ENCODE measurements at regions not wholly inside any gene's neighbourhood (a gene's known extent, or its start where the extent isn't known, plus 50 kb on each side); places are given as distances from the start of the nearest gene placed in this dataset.
A peak's percentile ranks its signal among the peaks of the same experiment; 100 is the strongest.

DNA sequence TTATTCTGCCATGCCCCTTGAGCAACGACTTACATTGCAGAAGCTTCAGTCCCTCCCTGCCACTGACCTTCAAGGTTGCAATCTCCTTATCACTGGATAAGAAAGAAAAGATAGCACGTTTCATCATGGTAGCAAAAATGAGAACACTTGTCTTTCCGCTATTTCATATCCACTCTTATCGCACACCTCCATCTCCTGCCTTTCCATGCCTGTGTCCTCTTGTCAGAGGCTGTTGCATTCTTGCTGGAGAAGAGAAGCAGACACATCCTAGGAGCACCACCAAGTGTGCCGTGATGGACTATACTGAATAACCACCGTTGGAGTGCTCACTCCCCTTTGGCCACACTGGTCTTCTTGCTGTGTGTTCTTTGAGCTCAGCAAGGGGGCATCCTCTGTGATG, 230.6 kb upstream of the IRX3 start:
- Histone ChIP-seq H3K4me1 (ENCODE audit: control insufficient read depth in 1 of 2, insufficient read depth in 2 of 2, low read length in 2 of 2) (no peaks in the 10 kb centered on the region), H4K91ac (ENCODE audit: low read depth, low read length) (no peak overlapping the region), H2AFZ (ENCODE audit: insufficient read depth, low read length, poor library complexity) (no peak overlapping the region), H4K12ac (ENCODE audit: low read depth, low read length) (no peak overlapping the region), H3K4ac (ENCODE audit: low read depth, low read length) (no peak overlapping the region), H3K79me1 (ENCODE audit: low read length) (no peaks in the 10 kb centered on the region), H3K9ac (ENCODE audit: low read length) (no peak overlapping the region), H3K4me3 (ENCODE audit: low read depth, low read length) (peak overlapping the region; percentile 20), H3K9me3 (ENCODE audit: insufficient read depth, low read depth, low read length) (peaks cover 2% of the 10 kb centered on the region), H3K4me2 (ENCODE audit: low read length) (no peak overlapping the region), H2BK5ac (ENCODE audit: low read depth, low read length, poor library complexity) (no peak overlapping the region), H3K23ac (ENCODE audit: low read length) (no peak overlapping the region), H3K14ac (ENCODE audit: low read length) (no peak overlapping the region), H2AK5ac (ENCODE audit: low read length) (no peak overlapping the region), H2BK120ac (ENCODE audit: insufficient read depth, low read length, poor library complexity) (no peak overlapping the region), H3K27ac (ENCODE audit: low read depth, low read length) (no peak overlapping the region), H2BK12ac (ENCODE audit: low read length) (no peak overlapping the region), H3K79me2 (ENCODE audit: control insufficient read depth, insufficient read depth, low read length, poor library complexity) (no peaks in the 10 kb centered on the region), H4K8ac (ENCODE audit: low read depth, low read length) (no peak overlapping the region), H3K27me3 (ENCODE audit: insufficient read depth, low read length) (no peaks in the 10 kb centered on the region), H3K18ac (ENCODE audit: low read length) (no peak overlapping the region), H3K36me3 (ENCODE audit: control insufficient read depth in 1 of 2, insufficient read depth in 2 of 2, low read length in 2 of 2) (no peaks in the 10 kb centered on the region)
- no CpG with 5 or more reads among the region's 6 CpGs for WGBS (ENCODE audit: extremely low coverage, insufficient coverage, insufficient read length)
- peak; percentile 22 to 64 for DNase-seq

DNA sequence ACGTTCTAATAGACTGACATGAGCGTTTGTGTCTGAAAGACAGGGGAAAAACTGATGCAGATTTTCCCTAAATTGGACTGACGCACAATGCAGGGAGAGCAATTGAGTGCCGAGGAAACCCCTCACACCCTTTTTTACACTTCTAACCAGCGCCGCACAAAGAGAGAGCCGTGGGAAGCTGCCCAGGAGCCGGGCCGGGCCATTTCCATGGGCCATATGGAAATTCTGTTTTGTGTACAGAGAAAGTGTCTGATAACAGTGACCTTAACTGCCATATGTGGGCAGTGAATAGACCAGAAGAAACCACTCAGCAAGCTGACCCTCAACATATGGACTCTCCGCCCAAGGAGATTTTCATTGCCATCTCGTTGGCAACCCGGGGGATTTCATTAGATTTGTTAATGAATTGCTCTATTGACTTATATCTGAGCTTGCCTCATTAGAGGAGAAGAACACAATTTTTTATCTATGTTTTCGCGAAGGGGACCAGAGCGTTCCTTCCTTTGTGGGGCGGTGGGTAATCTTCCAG, 225.9 kb upstream of the IRX3 start:
- Histone ChIP-seq H3K9me3 (ENCODE audit: insufficient read depth, low read depth, low read length) (peaks cover 2% of the 10 kb centered on the region), H3K36me3 (ENCODE audit: control insufficient read depth in 1 of 2, insufficient read depth in 2 of 2, low read length in 2 of 2) (no peaks in the 10 kb centered on the region), H3K4ac (ENCODE audit: low read depth, low read length) (no peak overlapping the region), H4K8ac (ENCODE audit: low read depth, low read length) (no peak overlapping the region), H3K79me2 (ENCODE audit: control insufficient read depth, insufficient read depth, low read length, poor library complexity) (no peaks in the 10 kb centered on the region), H3K4me3 (ENCODE audit: low read depth, low read length) (no peak overlapping the region), H4K91ac (ENCODE audit: low read depth, low read length) (no peak overlapping the region), H3K14ac (ENCODE audit: low read length) (no peak overlapping the region), H3K9ac (ENCODE audit: low read length) (no peak overlapping the region), H3K79me1 (ENCODE audit: low read length) (no peaks in the 10 kb centered on the region), H2BK5ac (ENCODE audit: low read depth, low read length, poor library complexity) (no peak overlapping the region), H2BK120ac (ENCODE audit: insufficient read depth, low read length, poor library complexity) (no peak overlapping the region), H3K27me3 (ENCODE audit: insufficient read depth, low read length) (no peaks in the 10 kb centered on the region), H3K27ac (ENCODE audit: low read depth, low read length) (no peak overlapping the region), H3K23ac (ENCODE audit: low read length) (no peak overlapping the region), H2AFZ (ENCODE audit: insufficient read depth, low read length, poor library complexity) (no peak overlapping the region), H2AK5ac (ENCODE audit: low read length) (no peak overlapping the region), H4K12ac (ENCODE audit: low read depth, low read length) (no peak overlapping the region), H3K4me1 (ENCODE audit: control insufficient read depth in 1 of 2, insufficient read depth in 2 of 2, low read length in 2 of 2) (no peaks in the 10 kb centered on the region), H2BK12ac (ENCODE audit: low read length) (no peak overlapping the region), H3K18ac (ENCODE audit: low read length) (no peak overlapping the region), H3K4me2 (ENCODE audit: low read length) (no peak overlapping the region)
- WGBS (ENCODE audit: extremely low coverage, insufficient coverage, insufficient read length), result no CpG with 5 or more reads among the region's 16 CpGs
- no peak for DNase-seq

DNA sequence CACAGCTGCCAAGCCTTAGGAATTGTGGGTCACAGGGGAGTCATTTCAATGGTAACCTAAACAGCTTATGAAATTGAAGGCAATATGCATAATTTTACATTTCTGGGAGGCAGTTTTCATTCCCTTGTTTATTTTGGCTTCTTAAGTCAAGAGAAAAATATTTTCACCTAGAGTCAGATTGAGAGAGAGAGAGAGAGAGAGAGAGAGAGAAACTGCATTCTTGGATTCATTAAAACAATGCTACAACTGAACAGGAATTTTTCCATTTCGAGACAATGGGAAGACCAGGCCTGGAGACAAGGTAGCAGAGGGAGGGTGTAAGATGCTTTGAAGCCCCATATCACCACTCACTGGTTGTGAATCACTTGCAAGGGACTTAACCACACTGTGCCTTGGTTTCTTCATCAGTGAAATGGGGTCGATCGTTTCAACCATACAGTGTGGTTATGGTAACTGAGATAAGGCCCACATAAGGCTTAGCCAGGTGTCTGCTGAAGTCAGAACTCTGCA, 224.7 kb upstream of the IRX3 start:
- H2BK5ac ChIP-seq (ENCODE audit: low read depth, low read length, poor library complexity), result no peak overlapping the region
- no peak overlapping the region for H3K27ac ChIP-seq (ENCODE audit: low read depth, low read length)
- no peaks in the 10 kb centered on the region for H3K4me1 ChIP-seq (ENCODE audit: control insufficient read depth in 1 of 2, insufficient read depth in 2 of 2, low read length in 2 of 2)
- H3K4me2 ChIP-seq (ENCODE audit: low read length), result no peak overlapping the region
- no peak overlapping the region for H3K4me3 ChIP-seq (ENCODE audit: low read depth, low read length)
- no peaks in the 10 kb centered on the region for H3K79me2 ChIP-seq (ENCODE audit: control insufficient read depth, insufficient read depth, low read length, poor library complexity)
- no CpG with 5 or more reads among the region's 3 CpGs for WGBS (ENCODE audit: extremely low coverage, insufficient coverage, insufficient read length)
- no peak overlapping the region for H3K18ac ChIP-seq (ENCODE audit: low read length)
- no peak overlapping the region for H4K8ac ChIP-seq (ENCODE audit: low read depth, low read length)
- no peak overlapping the region for H3K4ac ChIP-seq (ENCODE audit: low read depth, low read length)
- H2AFZ ChIP-seq (ENCODE audit: insufficient read depth, low read length, poor library complexity), result no peak overlapping the region
- H3K9ac ChIP-seq (ENCODE audit: low read length), result no peak overlapping the region
- no peaks in the 10 kb centered on the region for H3K36me3 ChIP-seq (ENCODE audit: control insufficient read depth in 1 of 2, insufficient read depth in 2 of 2, low read length in 2 of 2)
- no peak overlapping the region for H4K12ac ChIP-seq (ENCODE audit: low read depth, low read length)
- H3K79me1 ChIP-seq (ENCODE audit: low read length), result no peaks in the 10 kb centered on the region
- H3K27me3 ChIP-seq (ENCODE audit: insufficient read depth, low read length), result no peaks in the 10 kb centered on the region
- H3K23ac ChIP-seq (ENCODE audit: low read length), result no peak overlapping the region
- no peak overlapping the region for H3K14ac ChIP-seq (ENCODE audit: low read length)
- no peak overlapping the region for H2BK12ac ChIP-seq (ENCODE audit: low read length)
- peaks cover 2% of the 10 kb centered on the region for H3K9me3 ChIP-seq (ENCODE audit: insufficient read depth, low read depth, low read length)
- H4K91ac ChIP-seq (ENCODE audit: low read depth, low read length), result no peak overlapping the region
- no peak overlapping the region for H2AK5ac ChIP-seq (ENCODE audit: low read length)
- no peak overlapping the region for H2BK120ac ChIP-seq (ENCODE audit: insufficient read depth, low read length, poor library complexity)
- DNase-seq, result peak; percentile 54 to 67

DNA sequence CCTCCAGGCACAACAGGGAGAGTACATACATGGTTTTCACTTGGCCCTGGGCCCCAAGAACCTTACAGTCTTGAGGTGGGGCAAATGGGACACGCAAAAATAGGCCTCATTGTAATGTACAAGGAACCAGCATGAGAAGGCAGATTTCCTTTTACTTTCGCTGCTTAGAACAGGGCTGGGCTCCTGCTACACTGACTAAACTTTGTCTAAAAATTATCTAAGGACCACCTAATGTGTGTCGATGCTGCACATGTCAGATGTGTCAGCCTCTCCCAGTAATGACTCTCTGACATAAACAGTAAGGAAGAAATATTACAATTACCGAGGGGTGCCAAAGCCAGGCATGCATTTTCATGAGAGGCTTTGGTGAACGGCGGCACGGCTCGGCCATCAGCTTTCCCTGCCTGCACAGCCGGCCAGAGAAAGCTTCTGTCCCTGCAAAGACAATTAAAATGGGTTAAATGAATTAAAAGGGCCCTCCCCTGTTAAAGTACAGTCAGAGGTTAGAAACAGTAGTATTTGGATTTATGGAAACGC, 224.2 kb upstream of the IRX3 start:
- WGBS (ENCODE audit: extremely low coverage, insufficient coverage, insufficient read length), result no CpG with 5 or more reads among the region's 10 CpGs
- Histone ChIP-seq H4K8ac (ENCODE audit: low read depth, low read length) (no peak overlapping the region), H3K18ac (ENCODE audit: low read length) (no peak overlapping the region), H3K14ac (ENCODE audit: low read length) (no peak overlapping the region), H3K79me2 (ENCODE audit: control insufficient read depth, insufficient read depth, low read length, poor library complexity) (no peaks in the 10 kb centered on the region), H3K79me1 (ENCODE audit: low read length) (no peaks in the 10 kb centered on the region), H2BK12ac (ENCODE audit: low read length) (no peak overlapping the region), H3K4ac (ENCODE audit: low read depth, low read length) (no peak overlapping the region), H3K23ac (ENCODE audit: low read length) (no peak overlapping the region), H3K4me1 (ENCODE audit: control insufficient read depth in 1 of 2, insufficient read depth in 2 of 2, low read length in 2 of 2) (no peaks in the 10 kb centered on the region), H2BK5ac (ENCODE audit: low read depth, low read length, poor library complexity) (no peak overlapping the region), H3K4me2 (ENCODE audit: low read length) (no peak overlapping the region), H4K91ac (ENCODE audit: low read depth, low read length) (no peak overlapping the region), H2AFZ (ENCODE audit: insufficient read depth, low read length, poor library complexity) (no peak overlapping the region), H3K36me3 (ENCODE audit: control insufficient read depth in 1 of 2, insufficient read depth in 2 of 2, low read length in 2 of 2) (no peaks in the 10 kb centered on the region), H3K9ac (ENCODE audit: low read length) (no peak overlapping the region), H4K12ac (ENCODE audit: low read depth, low read length) (no peak overlapping the region), H2BK120ac (ENCODE audit: insufficient read depth, low read length, poor library complexity) (no peak overlapping the region), H3K27ac (ENCODE audit: low read depth, low read length) (no peak overlapping the region), H3K27me3 (ENCODE audit: insufficient read depth, low read length) (no peaks in the 10 kb centered on the region), H3K4me3 (ENCODE audit: low read depth, low read length) (no peak overlapping the region), H3K9me3 (ENCODE audit: insufficient read depth, low read depth, low read length) (peaks cover 2% of the 10 kb centered on the region), H2AK5ac (ENCODE audit: low read length) (no peak overlapping the region)
- DNase-seq, result peak in 1 of 2 donors; percentile 32

Data from trophoblast cell (in vitro differentiated cells and primary cell).